GM23338 (cell line): ENCODE measurements at regions not wholly inside any gene's neighbourhood (a gene's known extent, or its start where the extent isn't known, plus 50 kb on each side); places are given as distances from the start of the nearest gene placed in this dataset.

ENCODE experiments used
- ATAC-seq: fragments of 200-7000 bp; cut with Tn5 transposase; 3 replicates; pipeline ENCODE4 v1.9.1; 2020
- DNase-seq: peaks from one replicate; pipeline ENCODE4 v3.0.0-alpha.2; 2015; ENCODE audit warnings: low spot score
- H2AFZ ChIP-seq: fragments of 200-600 bp; sonication (generic); 2 replicates; pipeline ENCODE4 v1.8.0; 2016; ENCODE audit warnings: antibody characterized with exemption, mild to moderate bottlenecking, moderate library complexity
- H3F3A ChIP-seq: fragments of 200-600 bp; sonication (generic); replicated peaks from 2 replicates; pipeline ENCODE4 v1.8.0; 2017; ENCODE audit warnings: antibody characterized with exemption, mixed run types, low read depth
- H3K27ac ChIP-seq: fragments of 200-600 bp; sonication (generic); 2 replicates; pipeline ENCODE4 v1.6.1; 2016; ENCODE audit warnings: low read depth
- H3K27me3 ChIP-seq: fragments of 200-600 bp; sonication (generic); 2 replicates; pipeline ENCODE4 v1.8.0; 2016; ENCODE audit warnings: mild to moderate bottlenecking, mixed run types, moderate library complexity; ENCODE audit not compliant: insufficient read depth
- H3K36me3 ChIP-seq: fragments of 200-600 bp; sonication (generic); 2 replicates; pipeline ENCODE4 v1.8.0; 2016; ENCODE audit warnings: mild to moderate bottlenecking; ENCODE audit not compliant: insufficient read depth
- H3K4me1 ChIP-seq: fragments of 200-600 bp; sonication (generic); 2 replicates; pipeline ENCODE4 v1.8.0; 2016; ENCODE audit warnings: mild to moderate bottlenecking, moderate library complexity; ENCODE audit not compliant: insufficient read depth
- H3K4me2 ChIP-seq: fragments of 200-600 bp; sonication (generic); 2 replicates; pipeline ENCODE4 v1.7.1; 2017; ENCODE audit warnings: mixed run types
- H3K4me3 ChIP-seq: fragments of 200-600 bp; sonication (generic); 2 replicates; pipeline ENCODE4 v1.6.1; 2016; ENCODE audit warnings: mixed run types
- H3K79me2 ChIP-seq: fragments of 200-600 bp; sonication (generic); replicated peaks from 2 replicates; pipeline ENCODE4 v1.8.0; 2017; ENCODE audit warnings: mild to moderate bottlenecking; ENCODE audit not compliant: insufficient read depth
- H3K9me2 ChIP-seq: fragments of 200-600 bp; sonication (generic); 2 replicates; pipeline ENCODE4 v1.8.0; 2017; ENCODE audit not compliant: insufficient read depth
- H4K20me1 ChIP-seq: fragments of 200-600 bp; sonication (generic); replicated peaks from 2 replicates; pipeline ENCODE4 v1.8.0; 2017; ENCODE audit warnings: mild to moderate bottlenecking; ENCODE audit not compliant: insufficient read depth
- H3K27ac Mint-ChIP-seq: 2 replicates; pipeline ENCODE4 v1.8.0; 2020; ENCODE audit warnings: inconsistent platforms, mild to moderate bottlenecking, moderate library complexity, mixed read lengths
- H3K27me3 Mint-ChIP-seq: 3 replicates; pipeline ENCODE4 v1.8.0; 2022; ENCODE audit warnings: low read depth, mild to moderate bottlenecking, moderate library complexity, mixed read lengths, inconsistent platforms; ENCODE audit not compliant: insufficient read depth, poor library complexity
- H3K36me3 Mint-ChIP-seq: 3 replicates; pipeline ENCODE4 v1.8.0; 2021; ENCODE audit warnings: low read depth, mild to moderate bottlenecking, inconsistent platforms, moderate library complexity, mixed read lengths
- H3K4me1 Mint-ChIP-seq: 3 replicates; pipeline ENCODE4 v1.8.0; 2020; ENCODE audit warnings: mild to moderate bottlenecking, inconsistent platforms, mixed read lengths
- H3K4me3 Mint-ChIP-seq: 3 replicates; pipeline ENCODE4 v1.8.0; 2021; ENCODE audit warnings: moderate library complexity, mild to moderate bottlenecking, inconsistent platforms, mixed read lengths
- H3K9me3 Mint-ChIP-seq: 3 replicates; pipeline ENCODE4 v1.8.0; 2020; ENCODE audit warnings: moderate library complexity, mild to moderate bottlenecking, inconsistent platforms, mixed read lengths
- CREB1 ChIP-seq: fragments of 250-450 bp; sonication (Bioruptor Pico); IDR thresholded peaks from 2 replicates; pipeline ENCODE4 v1.5.0; 2020; ENCODE audit warnings: low read depth, mild to moderate bottlenecking, moderate library complexity
- ETS1 ChIP-seq: IDR thresholded peaks from 2 replicates; pipeline ENCODE4 v1.6.1; 2016; ENCODE audit warnings: antibody characterized with exemption
- EZH2 ChIP-seq: fragments of 200-600 bp; sonication (generic); IDR thresholded peaks from one replicate; pipeline ENCODE4 v1.8.0; 2017; ENCODE audit warnings: antibody characterized with exemption, mild to moderate bottlenecking, low read depth; ENCODE audit not compliant: unreplicated experiment
- EZH2phosphoT487 ChIP-seq: fragments of 200-600 bp; sonication (generic); IDR thresholded peaks from one replicate; pipeline ENCODE4 v1.8.1; 2018; ENCODE audit warnings: antibody characterized with exemption; ENCODE audit not compliant: unreplicated experiment
- JUNB ChIP-seq: IDR thresholded peaks from one replicate; pipeline ENCODE4 v1.6.1; 2016; ENCODE audit warnings: antibody characterized with exemption; ENCODE audit not compliant: unreplicated experiment
- NANOG ChIP-seq: IDR thresholded peaks from 2 replicates; pipeline ENCODE4 v1.6.1; 2016; ENCODE audit warnings: antibody characterized with exemption, borderline replicate concordance
- POLR2AphosphoS5 ChIP-seq: IDR thresholded peaks from 2 replicates; pipeline ENCODE4 v1.6.1; 2016; ENCODE audit warnings: antibody characterized with exemption, low read depth
- REST ChIP-seq: IDR thresholded peaks from one replicate; pipeline ENCODE4 v1.6.1; 2018; ENCODE audit warnings: antibody characterized with exemption; ENCODE audit not compliant: unreplicated experiment
- STAT1 ChIP-seq: IDR thresholded peaks from one replicate; pipeline ENCODE4 v1.6.1; 2016; ENCODE audit warnings: antibody characterized with exemption; ENCODE audit not compliant: unreplicated experiment
- ZNF114 ChIP-seq: fragments of 250-450 bp; sonication (Bioruptor Pico); IDR thresholded peaks from 2 replicates; pipeline ENCODE4 v1.5.0; 2020; ENCODE audit warnings: mild to moderate bottlenecking, moderate library complexity
- ZNF331 ChIP-seq: fragments of 250-450 bp; sonication (Bioruptor Pico); IDR thresholded peaks from 2 replicates; pipeline ENCODE4 v1.5.0; 2020; ENCODE audit warnings: low read depth, mild to moderate bottlenecking, moderate library complexity
- TF ChIP-seq, protein P1 (sequence below), 2 experiments: fragments of 200-600 bp in 1 of 2; sonication (generic) in 1 of 2; conservative IDR thresholded peaks; 2 replicates each; pipeline versions ENCODE4 v1.5.1 to v1.6.1; 2016 to 2017; ENCODE audit warnings: antibody characterized with exemption in 2 of 2, low read depth in 2 of 2, mild to moderate bottlenecking in 2 of 2, moderate library complexity in 1 of 2
- TF ChIP-seq, protein P2 (sequence below): fragments of 250-450 bp; sonication (Bioruptor Pico); IDR thresholded peaks from 2 replicates; pipeline ENCODE4 v1.5.0; 2020; ENCODE audit warnings: mild to moderate bottlenecking, moderate library complexity

DNA sequence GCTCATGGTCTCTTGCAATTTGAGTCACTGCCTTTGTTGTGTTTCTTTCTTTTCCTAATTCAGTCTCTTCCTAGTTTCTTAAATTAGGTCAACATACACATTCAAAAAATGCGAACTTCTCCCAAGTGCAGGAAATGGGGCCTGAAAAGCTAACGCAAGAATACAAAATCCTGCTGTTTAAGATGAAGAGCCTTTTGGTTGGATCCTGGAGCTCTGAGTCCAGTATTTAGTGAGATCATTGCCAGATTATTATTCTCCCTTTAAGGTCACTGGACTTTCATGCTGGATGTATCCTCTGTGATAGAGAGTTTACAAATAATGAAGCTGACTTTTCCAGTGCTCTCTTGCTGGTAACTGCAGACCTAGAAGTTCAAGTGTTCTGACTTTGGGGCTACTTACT is 401.9 kb upstream of the MKI67 start (continued):
- TF ChIP-seq, protein P1, sequence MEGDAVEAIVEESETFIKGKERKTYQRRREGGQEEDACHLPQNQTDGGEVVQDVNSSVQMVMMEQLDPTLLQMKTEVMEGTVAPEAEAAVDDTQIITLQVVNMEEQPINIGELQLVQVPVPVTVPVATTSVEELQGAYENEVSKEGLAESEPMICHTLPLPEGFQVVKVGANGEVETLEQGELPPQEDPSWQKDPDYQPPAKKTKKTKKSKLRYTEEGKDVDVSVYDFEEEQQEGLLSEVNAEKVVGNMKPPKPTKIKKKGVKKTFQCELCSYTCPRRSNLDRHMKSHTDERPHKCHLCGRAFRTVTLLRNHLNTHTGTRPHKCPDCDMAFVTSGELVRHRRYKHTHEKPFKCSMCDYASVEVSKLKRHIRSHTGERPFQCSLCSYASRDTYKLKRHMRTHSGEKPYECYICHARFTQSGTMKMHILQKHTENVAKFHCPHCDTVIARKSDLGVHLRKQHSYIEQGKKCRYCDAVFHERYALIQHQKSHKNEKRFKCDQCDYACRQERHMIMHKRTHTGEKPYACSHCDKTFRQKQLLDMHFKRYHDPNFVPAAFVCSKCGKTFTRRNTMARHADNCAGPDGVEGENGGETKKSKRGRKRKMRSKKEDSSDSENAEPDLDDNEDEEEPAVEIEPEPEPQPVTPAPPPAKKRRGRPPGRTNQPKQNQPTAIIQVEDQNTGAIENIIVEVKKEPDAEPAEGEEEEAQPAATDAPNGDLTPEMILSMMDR (conservative IDR thresholded peaks at IDR 0.05; ENCODE audit: low read depth in 2 of 2), result no peak
- no peak for TF ChIP-seq EZH2phosphoT487
- TF ChIP-seq ZNF331, result no peak
- TF ChIP-seq ZNF114 (CRISPR knock-in tag), result no peak

- no peak for ATAC-seq
- H3K27me3 Mint-ChIP-seq, result peaks cover 9% of the 10 kb centered on the region
- H3K4me1 ChIP-seq, result peaks cover 30% of the 10 kb centered on the region
- no peak for TF ChIP-seq POLR2AphosphoS5
- no peak for TF ChIP-seq EZH2
- no peak for TF ChIP-seq EZH2phosphoT487
- no peak for TF ChIP-seq NANOG
- TF ChIP-seq ZNF331, result no peak
- TF ChIP-seq ETS1, result no peak
- TF ChIP-seq STAT1, result no peak
- TF ChIP-seq, protein P2, sequence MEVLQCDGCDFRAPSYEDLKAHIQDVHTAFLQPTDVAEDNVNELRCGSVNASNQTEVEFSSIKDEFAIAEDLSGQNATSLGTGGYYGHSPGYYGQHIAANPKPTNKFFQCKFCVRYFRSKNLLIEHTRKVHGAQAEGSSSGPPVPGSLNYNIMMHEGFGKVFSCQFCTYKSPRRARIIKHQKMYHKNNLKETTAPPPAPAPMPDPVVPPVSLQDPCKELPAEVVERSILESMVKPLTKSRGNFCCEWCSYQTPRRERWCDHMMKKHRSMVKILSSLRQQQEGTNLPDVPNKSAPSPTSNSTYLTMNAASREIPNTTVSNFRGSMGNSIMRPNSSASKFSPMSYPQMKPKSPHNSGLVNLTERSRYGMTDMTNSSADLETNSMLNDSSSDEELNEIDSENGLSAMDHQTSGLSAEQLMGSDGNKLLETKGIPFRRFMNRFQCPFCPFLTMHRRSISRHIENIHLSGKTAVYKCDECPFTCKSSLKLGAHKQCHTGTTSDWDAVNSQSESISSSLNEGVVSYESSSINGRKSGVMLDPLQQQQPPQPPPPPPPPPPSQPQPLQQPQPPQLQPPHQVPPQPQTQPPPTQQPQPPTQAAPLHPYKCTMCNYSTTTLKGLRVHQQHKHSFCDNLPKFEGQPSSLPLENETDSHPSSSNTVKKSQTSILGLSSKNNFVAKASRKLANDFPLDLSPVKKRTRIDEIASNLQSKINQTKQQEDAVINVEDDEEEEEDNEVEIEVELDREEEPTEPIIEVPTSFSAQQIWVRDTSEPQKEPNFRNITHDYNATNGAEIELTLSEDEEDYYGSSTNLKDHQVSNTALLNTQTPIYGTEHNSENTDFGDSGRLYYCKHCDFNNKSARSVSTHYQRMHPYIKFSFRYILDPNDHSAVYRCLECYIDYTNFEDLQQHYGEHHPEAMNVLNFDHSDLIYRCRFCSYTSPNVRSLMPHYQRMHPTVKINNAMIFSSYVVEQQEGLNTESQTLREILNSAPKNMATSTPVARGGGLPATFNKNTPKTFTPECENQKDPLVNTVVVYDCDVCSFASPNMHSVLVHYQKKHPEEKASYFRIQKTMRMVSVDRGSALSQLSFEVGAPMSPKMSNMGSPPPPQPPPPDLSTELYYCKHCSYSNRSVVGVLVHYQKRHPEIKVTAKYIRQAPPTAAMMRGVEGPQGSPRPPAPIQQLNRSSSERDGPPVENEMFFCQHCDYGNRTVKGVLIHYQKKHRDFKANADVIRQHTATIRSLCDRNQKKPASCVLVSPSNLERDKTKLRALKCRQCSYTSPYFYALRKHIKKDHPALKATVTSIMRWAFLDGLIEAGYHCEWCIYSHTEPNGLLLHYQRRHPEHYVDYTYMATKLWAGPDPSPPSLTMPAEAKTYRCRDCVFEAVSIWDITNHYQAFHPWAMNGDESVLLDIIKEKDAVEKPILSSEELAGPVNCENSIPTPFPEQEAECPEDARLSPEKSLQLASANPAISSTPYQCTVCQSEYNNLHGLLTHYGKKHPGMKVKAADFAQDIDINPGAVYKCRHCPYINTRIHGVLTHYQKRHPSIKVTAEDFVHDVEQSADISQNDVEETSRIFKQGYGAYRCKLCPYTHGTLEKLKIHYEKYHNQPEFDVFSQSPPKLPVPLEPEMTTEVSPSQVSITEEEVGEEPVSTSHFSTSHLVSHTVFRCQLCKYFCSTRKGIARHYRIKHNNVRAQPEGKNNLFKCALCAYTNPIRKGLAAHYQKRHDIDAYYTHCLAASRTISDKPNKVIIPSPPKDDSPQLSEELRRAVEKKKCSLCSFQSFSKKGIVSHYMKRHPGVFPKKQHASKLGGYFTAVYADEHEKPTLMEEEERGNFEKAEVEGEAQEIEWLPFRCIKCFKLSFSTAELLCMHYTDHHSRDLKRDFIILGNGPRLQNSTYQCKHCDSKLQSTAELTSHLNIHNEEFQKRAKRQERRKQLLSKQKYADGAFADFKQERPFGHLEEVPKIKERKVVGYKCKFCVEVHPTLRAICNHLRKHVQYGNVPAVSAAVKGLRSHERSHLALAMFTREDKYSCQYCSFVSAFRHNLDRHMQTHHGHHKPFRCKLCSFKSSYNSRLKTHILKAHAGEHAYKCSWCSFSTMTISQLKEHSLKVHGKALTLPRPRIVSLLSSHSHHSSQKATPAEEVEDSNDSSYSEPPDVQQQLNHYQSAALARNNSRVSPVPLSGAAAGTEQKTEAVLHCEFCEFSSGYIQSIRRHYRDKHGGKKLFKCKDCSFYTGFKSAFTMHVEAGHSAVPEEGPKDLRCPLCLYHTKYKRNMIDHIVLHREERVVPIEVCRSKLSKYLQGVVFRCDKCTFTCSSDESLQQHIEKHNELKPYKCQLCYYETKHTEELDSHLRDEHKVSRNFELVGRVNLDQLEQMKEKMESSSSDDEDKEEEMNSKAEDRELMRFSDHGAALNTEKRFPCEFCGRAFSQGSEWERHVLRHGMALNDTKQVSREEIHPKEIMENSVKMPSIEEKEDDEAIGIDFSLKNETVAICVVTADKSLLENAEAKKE (CRISPR knock-in tag), result no peak
- no peak for TF ChIP-seq JUNB
- no peak for TF ChIP-seq REST
- TF ChIP-seq CREB1 (CRISPR knock-in tag), result no peak
Observed at GRCh38 chr10:128528781-128529180, 402.6 kb upstream of the MKI67 start.

More at GRCh38 chr10:128528781-128529180, 402.6 kb upstream of the MKI67 start:
- H3K79me2 ChIP-seq, result no peaks in the 10 kb centered on the region
- Mint-ChIP-seq H3K4me1 (peaks cover 39% of the 10 kb centered on the region), H3K4me3 (no peak overlapping the region), H3K27ac (no peak overlapping the region; the same call in 1 of the 2 replicates), H3K9me3 (no peaks in the 10 kb centered on the region; the same call in 2 of the 3 replicates), H3K36me3 (no peaks in the 10 kb centered on the region; the same call in 2 of the 3 replicates)
- H2AFZ ChIP-seq, result no peak overlapping the region; the same call in 1 of the 2 replicates
- H3K9me2 ChIP-seq, result peaks cover 7% of the 10 kb centered on the region; the same call in 1 of the 2 replicates
- no peak overlapping the region for H3K4me3 ChIP-seq
- no peaks in the 10 kb centered on the region for H3K36me3 ChIP-seq
- no peak overlapping the region; the same call in 1 of the 2 replicates for H3K27ac ChIP-seq
- H3F3A ChIP-seq, result no peaks in the 10 kb centered on the region
- no peaks in the 10 kb centered on the region for H4K20me1 ChIP-seq
- DNase-seq, result no peak
- no peak overlapping the region; the same call in 1 of the 2 replicates for H3K4me2 ChIP-seq
- H3K27me3 ChIP-seq, result no peaks in the 10 kb centered on the region
